A549 (cell line): ENCODE measurements at regions not wholly inside any gene's neighbourhood (a gene's known extent, or its start where the extent isn't known, plus 50 kb on each side); places are given as distances from the start of the nearest gene placed in this dataset.
A peak's percentile ranks its signal among the peaks of the same experiment; 100 is the strongest.

Experiments used
- ATAC-seq, 2 experiments: fragments of 200-7000 bp in 1 of 2; fragments of >200 bp in 1 of 2; cut with Nextera tagmentation in 1 of 2; cut with Tn5 transposase in 1 of 2; 3 replicates each; pipeline versions ENCODE4 v1.8.0 to v1.9.1; 2018 to 2020; ENCODE audit warnings: mild to moderate bottlenecking in 1 of 2, moderate library complexity in 1 of 2
- CTCF ChIA-PET: fragments of 300-600 bp; sonication (Branson Sonifier 250); formaldehyde crosslinking; extraction: SDS; loops from one replicate; lab custom pipeline; 2021; ENCODE audit warnings: antibody characterized with exemption, inconsistent platforms; lab: Yijun Ruan, JAX
- POLR2A ChIA-PET: fragments of 350-600 bp; formaldehyde crosslinking; extraction: SDS; loops from one replicate; lab custom pipeline; 2021; ENCODE audit warnings: antibody characterized with exemption, inconsistent platforms; lab: Yijun Ruan, JAX
- DNase-seq, 2 experiments: peaks; one replicate each; pipeline versions ENCODE4 v3.0.0 to v3.0.0-alpha.2; 2011 to 2016; ENCODE audit warnings: low read depth in 1 of 2, low spot score in 1 of 2
- FAIRE-seq: peaks from 2 replicates; lab custom pipeline; 2011; peaks lifted over from hg19 to GRCh38; lab: Jason Lieb, UNC
- H3K27ac ChIP-seq, 2 experiments: fragments of >200 bp; sonication (Bioruptor Twin); formaldehyde crosslinking; 3 replicates each; pipeline ENCODE4 v1.5.1; 2016 to 2017
- H3K4me1 ChIP-seq: fragments of >200 bp; sonication (Bioruptor Twin); formaldehyde crosslinking; 3 replicates; pipeline ENCODE4 v1.6.1; 2016
- H3K4me2 ChIP-seq: fragments of >200 bp; sonication (Bioruptor Twin); formaldehyde crosslinking; 3 replicates; pipeline ENCODE4 v1.6.1; 2016
- H3K4me3 ChIP-seq: fragments of >200 bp; sonication (Bioruptor Twin); formaldehyde crosslinking; 3 replicates; pipeline ENCODE4 v1.5.1; 2016
- H3K9me3 ChIP-seq: fragments of >200 bp; sonication (Bioruptor Twin); formaldehyde crosslinking; 3 replicates; pipeline ENCODE4 v1.6.1; 2016
- CBX2 ChIP-seq: fragments of 200-600 bp; sonication (generic); IDR thresholded peaks from 2 replicates; pipeline ENCODE4 v1.6.1; 2016; ENCODE audit warnings: low read depth, mild to moderate bottlenecking, borderline replicate concordance
- CHD4 ChIP-seq: fragments of 200-600 bp; sonication (generic); IDR thresholded peaks from 2 replicates; pipeline ENCODE4 v1.6.1; 2016; ENCODE audit warnings: antibody characterized with exemption, mild to moderate bottlenecking, borderline replicate concordance
- CTCF ChIP-seq: fragments of >200 bp; sonication (Bioruptor Twin); formaldehyde crosslinking; IDR thresholded peaks from 3 replicates; pipeline ENCODE4 v1.5.1; 2016
- FOSL2 ChIP-seq, 2 experiments: fragments of 450-650 bp in 1 of 2; fragments of >200 bp in 1 of 2; sonication (Bioruptor Twin) in 1 of 2; formaldehyde crosslinking; IDR thresholded peaks; 2 replicates each; pipeline versions ENCODE4 v1.5.0 to v1.6.1; 2016 to 2020; ENCODE audit warnings: mild to moderate bottlenecking in 1 of 2, moderate library complexity in 1 of 2
- GATA3 ChIP-seq: IDR thresholded peaks from 2 replicates; pipeline ENCODE4 v1.6.1; 2012; ENCODE audit warnings: borderline replicate concordance
- HDAC2 ChIP-seq: fragments of 200-600 bp; sonication (generic); IDR thresholded peaks from 2 replicates; pipeline ENCODE4 v1.6.1; 2016
- HES2 ChIP-seq: fragments of >200 bp; sonication (Bioruptor Twin); formaldehyde crosslinking; IDR thresholded peaks from 2 replicates; pipeline ENCODE4 v1.6.1; 2016
- HOXB13 ChIP-seq: fragments of 250-450 bp; sonication (Bioruptor Pico); IDR thresholded peaks from 2 replicates; pipeline ENCODE4 v1.5.0; 2020; ENCODE audit warnings: low read depth, mild to moderate bottlenecking, moderate library complexity
- JUN ChIP-seq, 2 experiments: fragments of >200 bp; sonication (Bioruptor Twin); formaldehyde crosslinking; IDR thresholded peaks; 2 replicates in 1 of 2; 3 replicates in 1 of 2; pipeline ENCODE4 v1.6.1; 2016 to 2017
- MAFK ChIP-seq: fragments of 450-650 bp; IDR thresholded peaks from 2 replicates; pipeline ENCODE4 v1.6.1; 2014; ENCODE audit not compliant: partially characterized antibody
- MAX ChIP-seq: IDR thresholded peaks from 2 replicates; pipeline ENCODE4 v1.6.1; 2012
- MAZ ChIP-seq: fragments of 150-350 bp; IDR thresholded peaks from 2 replicates; pipeline ENCODE4 v1.6.1; 2014; ENCODE audit warnings: antibody characterized with exemption, low read depth, low read length, borderline replicate concordance
- MYC ChIP-seq: IDR thresholded peaks from 2 replicates; pipeline ENCODE4 v1.6.1; 2012; ENCODE audit warnings: mild to moderate bottlenecking, inconsistent platforms, low read length, improper control_type of control experiment, borderline replicate concordance
- NFE2L2 ChIP-seq: fragments of 150-350 bp; conservative IDR thresholded peaks from 2 replicates; pipeline ENCODE4 v1.6.1; 2014; ENCODE audit warnings: low read length
- NR3C1 ChIP-seq: fragments of >200 bp; sonication (Bioruptor Twin); formaldehyde crosslinking; IDR thresholded peaks from 3 replicates; pipeline ENCODE4 v1.6.1; 2017
- PBX3 ChIP-seq: IDR thresholded peaks from 2 replicates; pipeline ENCODE4 v1.6.1; 2012
- PHF8 ChIP-seq: fragments of 200-600 bp; sonication (generic); IDR thresholded peaks from 2 replicates; pipeline ENCODE4 v1.6.1; 2016; ENCODE audit warnings: low read depth, mild to moderate bottlenecking, antibody characterized with exemption, moderate library complexity, borderline replicate concordance
- POLR2A ChIP-seq: IDR thresholded peaks from 2 replicates; pipeline ENCODE4 v1.6.1; 2012; ENCODE audit warnings: mild to moderate bottlenecking, low read length
- POLR2AphosphoS2 ChIP-seq: conservative IDR thresholded peaks from 2 replicates; pipeline ENCODE4 v1.6.1; 2012; ENCODE audit warnings: low read length, improper control_type of control experiment, inconsistent platforms
- RCOR1 ChIP-seq: fragments of 150-350 bp; IDR thresholded peaks from 2 replicates; pipeline ENCODE4 v1.6.1; 2014; ENCODE audit warnings: antibody characterized with exemption, low read length, low read depth
- REST ChIP-seq: fragments of 200-600 bp; sonication (generic); IDR thresholded peaks from 2 replicates; pipeline ENCODE4 v1.6.1; 2016; ENCODE audit warnings: antibody characterized with exemption, mild to moderate bottlenecking, moderate library complexity
- RFX5 ChIP-seq: fragments of 450-650 bp; IDR thresholded peaks from 2 replicates; pipeline ENCODE4 v1.7.1; 2014; ENCODE audit warnings: antibody characterized with exemption, mild to moderate bottlenecking, moderate library complexity
- TFCP2L1 ChIP-seq: fragments of 250-450 bp; sonication (Bioruptor Pico); IDR thresholded peaks from 2 replicates; pipeline ENCODE4 v1.5.0; 2021; ENCODE audit warnings: mild to moderate bottlenecking
- WGBS: methylation state at CpG from one replicate; pipeline ENCODE4 v1.1.6; 2017; ENCODE audit errors: missing lambda C conversion rate; 5-methylcytosine and 5-hydroxymethylcytosine counted together

- TF ChIP-seq CTCF, result no peak
- no peak for TF ChIP-seq GATA3
Observed at GRCh38 chr3:107456501-107456900, 66.3 kb upstream of the BBX start (continued).

- Histone ChIP-seq H3K4me1 (no peaks in the 10 kb centered on the region), H3K9me3 (no peaks in the 10 kb centered on the region), H3K4me3 (no peak overlapping the region), H3K27ac (no peak overlapping the region)
- ChIA-PET POLR2A (no interaction called here), CTCF (interaction anchor here (0.5 to 1.8 kb wide), 3 partner anchors 37 to 469 kb away, joined by 3 to 7 read pairs (median 3); no protein-coding TSS in a partner anchor)
- DNase-seq (peak in 1 of 2 experiments; percentile 4), ATAC-seq (no peak)
- TF ChIP-seq NR3C1, result no peak
- TF ChIP-seq GATA3, result no peak
- no peak for TF ChIP-seq CHD4
- TF ChIP-seq POLR2AphosphoS2, result no peak
- TF ChIP-seq HDAC2, result no peak
- no peak for TF ChIP-seq MAX
- no peak for TF ChIP-seq HES2
- TF ChIP-seq, all 56 proteins: peak for 0
- FAIRE-seq, result no peak
- no peak overlapping the region for H3K4me2 ChIP-seq
Observed at GRCh38 chr3:107458871-107459270, 63.9 kb upstream of the BBX start.

GRCh38 chr3:107461721-107462120 lies 61.0 kb upstream of the BBX start:
- FAIRE-seq, result no peak
- ChIA-PET CTCF (interaction anchor here (0.6 to 1.5 kb wide), 4 partner anchors 10 to 190 kb away, joined by 3 to 7 read pairs (median 4); no protein-coding TSS in a partner anchor), POLR2A (interaction anchor here (1.0 kb wide), 1 partner anchor 63 kb away, joined by 5 read pairs; no protein-coding TSS in a partner anchor)
- no peak overlapping the region for H3K4me2 ChIP-seq
- no peak for ATAC-seq
- TF ChIP-seq MYC, result no peak
- TF ChIP-seq TFCP2L1, result no peak
- no peak for TF ChIP-seq CBX2
- TF ChIP-seq, all 56 proteins: peak for 0
- no peaks in the 10 kb centered on the region for H3K9me3 ChIP-seq
- 93% methylated on average over 5 of the region's 5 CpGs for WGBS
- no peak overlapping the region for H3K27ac ChIP-seq
- no peak for DNase-seq
- no peaks in the 10 kb centered on the region for H3K4me1 ChIP-seq
- H3K4me3 ChIP-seq, result no peak overlapping the region

- TF ChIP-seq MAZ (no peak), RFX5 (no peak), NFE2L2 (no peak), NR3C1 (no peak), TFCP2L1 (no peak), MAFK (no peak), CHD4 (no peak), PBX3 (no peak), CBX2 (no peak), JUN (IDR thresholded peaks at IDR 0.05) (no peak), HOXB13 (no peak), POLR2A (no peak), PHF8 (no peak), FOSL2 (IDR thresholded peaks at IDR 0.05) (no peak), FOSL2 (CRISPR knock-in tag; IDR thresholded peaks at IDR 0.05) (no peak), REST (no peak), RCOR1 (no peak)
- DNase-seq (no peak), ATAC-seq (no peak), FAIRE-seq (no peak)
- 53% methylated on average over 2 of the region's 2 CpGs for WGBS
- H3K4me1 ChIP-seq, result no peaks in the 10 kb centered on the region
- no peak overlapping the region for H3K4me2 ChIP-seq
- H3K9me3 ChIP-seq, result no peaks in the 10 kb centered on the region
- CTCF ChIA-PET, result interaction anchor here (2.3 kb wide), 1 partner anchor 35 kb away, joined by 5 read pairs; no protein-coding TSS in a partner anchor
- no peak overlapping the region for H3K27ac ChIP-seq
- H3K4me3 ChIP-seq, result no peak overlapping the region
- POLR2A ChIA-PET, result no interaction called here
Observed at GRCh38 chr3:107464037-107464436, 58.7 kb upstream of the BBX start.
